Vagina (tissue), 2 donors: ENCODE measurements at regions not wholly inside any gene's neighbourhood (a gene's known extent, or its start where the extent isn't known, plus 50 kb on each side); places are given as distances from the start of the nearest gene placed in this dataset.

Experiments
- POLR2A ChIP-seq, 2 donors: fragments of 450-650 bp; IDR thresholded peaks; one replicate each; pipeline ENCODE4 v1.6.1; 2017; ENCODE audit warnings: antibody characterized with exemption in 2 of 2, mild to moderate bottlenecking in 2 of 2, moderate library complexity in 2 of 2
- TF ChIP-seq, protein P1 (sequence below), 3 experiments: fragments of 450-650 bp in 2 of 3; fragments of 200-600 bp in 1 of 3; sonication (generic) in 1 of 3; IDR thresholded peaks; one replicate each; pipeline ENCODE4 v1.5.1; 2017 to 2019; ENCODE audit warnings: antibody characterized with exemption in 3 of 3, mild to moderate bottlenecking in 2 of 3, moderate library complexity in 2 of 3

DNA sequence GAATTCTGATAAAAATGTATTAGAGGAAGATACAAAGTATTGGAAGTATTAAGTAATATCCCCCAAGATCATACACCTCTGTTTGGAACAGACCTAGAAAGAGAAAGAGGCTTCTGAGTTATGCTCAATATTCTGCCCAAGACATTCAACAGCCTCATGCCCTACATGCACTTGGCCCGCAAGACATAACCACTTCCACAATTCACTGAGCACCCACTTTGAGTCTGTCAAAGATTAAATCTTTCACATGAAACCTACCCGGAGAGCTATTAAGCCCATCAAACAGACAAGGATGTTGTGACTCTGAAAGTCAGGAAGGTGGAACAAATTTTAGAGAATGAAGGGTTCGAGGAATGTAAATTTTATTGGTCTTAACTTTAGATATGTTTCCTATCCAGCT is 344.7 kb upstream of the SYT4 start:
- TF ChIP-seq, protein P1, sequence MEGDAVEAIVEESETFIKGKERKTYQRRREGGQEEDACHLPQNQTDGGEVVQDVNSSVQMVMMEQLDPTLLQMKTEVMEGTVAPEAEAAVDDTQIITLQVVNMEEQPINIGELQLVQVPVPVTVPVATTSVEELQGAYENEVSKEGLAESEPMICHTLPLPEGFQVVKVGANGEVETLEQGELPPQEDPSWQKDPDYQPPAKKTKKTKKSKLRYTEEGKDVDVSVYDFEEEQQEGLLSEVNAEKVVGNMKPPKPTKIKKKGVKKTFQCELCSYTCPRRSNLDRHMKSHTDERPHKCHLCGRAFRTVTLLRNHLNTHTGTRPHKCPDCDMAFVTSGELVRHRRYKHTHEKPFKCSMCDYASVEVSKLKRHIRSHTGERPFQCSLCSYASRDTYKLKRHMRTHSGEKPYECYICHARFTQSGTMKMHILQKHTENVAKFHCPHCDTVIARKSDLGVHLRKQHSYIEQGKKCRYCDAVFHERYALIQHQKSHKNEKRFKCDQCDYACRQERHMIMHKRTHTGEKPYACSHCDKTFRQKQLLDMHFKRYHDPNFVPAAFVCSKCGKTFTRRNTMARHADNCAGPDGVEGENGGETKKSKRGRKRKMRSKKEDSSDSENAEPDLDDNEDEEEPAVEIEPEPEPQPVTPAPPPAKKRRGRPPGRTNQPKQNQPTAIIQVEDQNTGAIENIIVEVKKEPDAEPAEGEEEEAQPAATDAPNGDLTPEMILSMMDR (IDR thresholded peaks at IDR 0.05) = no peak
- no peak for TF ChIP-seq POLR2A (IDR thresholded peaks at IDR 0.05)
